HG03103 (cell line): ENCODE measurements at regions not wholly inside any gene's neighbourhood (a gene's known extent, or its start where the extent isn't known, plus 50 kb on each side); places are given as distances from the start of the nearest gene placed in this dataset.

Experiments
- ATAC-seq: cut with Tn5 transposase; IDR thresholded peaks from one replicate; pipeline ENCODE4 v1.9.1; 2021; ENCODE audit warnings: low read depth; ENCODE audit not compliant: unreplicated experiment

GRCh38 chr2:41913921-41914609 lies 133.8 kb upstream of the PKDCC start:
- no peak for ATAC-seq

GRCh38 chr2:41914936-41915335 lies 132.9 kb upstream of the PKDCC start:
- no peak for ATAC-seq

GRCh38 chr2:41916177-41916576 lies 131.6 kb upstream of the PKDCC start:
- no peak for ATAC-seq

- ATAC-seq = no peak
These were observed 130.2 kb upstream of the PKDCC start for GRCh38 chr2:41917587-41917986.

- ATAC-seq = no peak
These were observed 128.7 kb upstream of the PKDCC start for GRCh38 chr2:41919135-41919534.

DNA sequence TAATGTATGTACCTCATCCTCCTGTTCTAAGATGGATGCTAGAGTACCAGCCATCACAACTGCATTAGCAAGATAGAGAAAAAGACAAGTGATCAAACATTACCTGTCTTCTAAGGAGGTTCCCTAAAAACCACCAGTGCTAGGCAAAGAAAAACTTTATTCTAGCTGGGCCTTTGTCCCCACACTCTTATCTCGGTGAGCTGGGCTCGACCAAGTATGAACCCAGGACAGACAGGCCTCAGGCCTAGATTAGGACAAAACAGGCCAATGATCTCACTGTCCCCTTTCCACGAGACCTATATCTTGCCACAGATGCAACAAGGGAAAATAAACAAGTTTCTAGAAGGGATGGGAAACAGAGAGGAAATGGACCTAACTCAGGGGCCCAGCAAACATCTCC lies 127.6 kb upstream of the PKDCC start:
- no peak for ATAC-seq

GRCh38 chr2:41920812-41921211 lies 127.0 kb upstream of the PKDCC start:
- ATAC-seq = no peak

DNA sequence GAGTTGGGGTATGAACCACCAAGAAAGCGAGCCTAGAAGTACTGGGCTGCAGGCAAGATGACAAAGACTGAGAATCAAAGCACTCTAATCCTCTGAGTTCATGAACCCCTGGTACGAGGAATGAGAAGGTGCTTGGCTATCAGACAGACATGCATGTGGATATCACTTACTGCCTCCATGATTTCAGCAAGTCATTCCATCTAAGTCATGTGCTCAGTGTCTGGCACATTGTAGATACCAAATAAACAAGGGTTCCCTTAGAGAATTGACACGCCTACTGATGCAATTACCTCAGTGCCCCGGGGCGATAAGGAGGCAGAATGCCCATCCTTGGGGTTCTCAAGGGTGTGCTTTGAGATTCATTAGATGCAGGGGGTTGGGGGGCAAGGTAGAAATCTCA lies 125.6 kb upstream of the PKDCC start:
- no peak for ATAC-seq

- ATAC-seq = no peak
These were observed 124.5 kb upstream of the PKDCC start for GRCh38 chr2:41923156-41923786.

GRCh38 chr2:41924024-41924423 lies 123.8 kb upstream of the PKDCC start:
- ATAC-seq = no peak

DNA sequence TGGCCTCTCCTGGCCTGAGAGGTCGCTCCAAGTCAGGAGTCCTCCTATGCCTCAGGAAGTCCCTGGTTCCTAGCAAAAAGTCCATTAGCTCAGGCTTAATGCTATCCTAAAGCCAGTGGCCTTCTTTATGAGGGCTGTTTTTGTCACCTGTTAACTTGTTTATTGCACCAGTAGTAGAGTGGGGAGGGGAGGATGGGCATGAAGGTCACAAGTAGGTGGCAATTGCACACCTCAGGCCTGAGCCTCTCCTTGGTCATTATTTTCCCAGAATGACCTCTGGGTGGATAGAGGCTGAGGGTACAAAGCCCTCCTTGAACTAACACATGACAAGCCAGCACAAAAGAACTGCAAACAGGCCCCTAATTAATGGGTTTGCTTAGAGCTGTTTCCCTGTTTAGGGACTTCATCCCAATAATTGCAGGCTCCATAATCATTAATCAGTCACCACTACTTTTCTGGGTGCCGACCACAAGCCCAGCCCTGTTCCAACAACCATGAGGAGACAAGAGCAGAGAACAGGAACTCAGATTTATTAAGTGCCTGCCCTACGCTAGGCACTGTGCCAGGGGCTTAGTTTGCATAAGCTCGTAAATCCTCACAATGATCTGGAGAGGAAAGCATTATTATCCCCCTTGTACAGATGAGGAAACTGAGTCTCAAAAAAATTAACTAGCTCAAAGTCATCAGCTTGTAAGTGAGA lies 123.0 kb upstream of the PKDCC start:
- ATAC-seq = no peak

GRCh38 chr2:41925712-41926111 lies 122.1 kb upstream of the PKDCC start:
- no peak for ATAC-seq

- no peak for ATAC-seq
These were observed 120.9 kb upstream of the PKDCC start for GRCh38 chr2:41926614-41927580.

- ATAC-seq = no peak
These were observed 120.1 kb upstream of the PKDCC start for GRCh38 chr2:41927581-41928264.

DNA sequence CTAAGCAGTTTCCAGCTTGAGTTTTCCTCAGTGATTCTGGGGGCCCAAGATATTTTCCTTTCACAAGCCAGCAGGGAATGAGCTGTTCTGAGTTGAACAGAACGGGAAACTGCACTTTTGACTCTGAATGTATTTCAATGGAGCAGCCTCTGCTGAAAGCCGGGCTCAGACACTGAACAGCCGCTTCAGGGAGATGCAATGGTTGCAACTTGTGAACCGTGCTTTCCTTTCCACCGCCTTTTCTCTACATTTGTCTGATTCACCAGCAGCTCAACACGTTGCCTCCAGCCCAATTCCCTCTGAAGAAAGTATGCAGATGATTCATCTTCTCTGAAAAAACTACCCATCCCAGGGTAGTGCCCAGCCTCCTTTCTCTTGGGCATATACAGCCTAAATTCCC lies 119.3 kb upstream of the PKDCC start:
- no peak for ATAC-seq

DNA sequence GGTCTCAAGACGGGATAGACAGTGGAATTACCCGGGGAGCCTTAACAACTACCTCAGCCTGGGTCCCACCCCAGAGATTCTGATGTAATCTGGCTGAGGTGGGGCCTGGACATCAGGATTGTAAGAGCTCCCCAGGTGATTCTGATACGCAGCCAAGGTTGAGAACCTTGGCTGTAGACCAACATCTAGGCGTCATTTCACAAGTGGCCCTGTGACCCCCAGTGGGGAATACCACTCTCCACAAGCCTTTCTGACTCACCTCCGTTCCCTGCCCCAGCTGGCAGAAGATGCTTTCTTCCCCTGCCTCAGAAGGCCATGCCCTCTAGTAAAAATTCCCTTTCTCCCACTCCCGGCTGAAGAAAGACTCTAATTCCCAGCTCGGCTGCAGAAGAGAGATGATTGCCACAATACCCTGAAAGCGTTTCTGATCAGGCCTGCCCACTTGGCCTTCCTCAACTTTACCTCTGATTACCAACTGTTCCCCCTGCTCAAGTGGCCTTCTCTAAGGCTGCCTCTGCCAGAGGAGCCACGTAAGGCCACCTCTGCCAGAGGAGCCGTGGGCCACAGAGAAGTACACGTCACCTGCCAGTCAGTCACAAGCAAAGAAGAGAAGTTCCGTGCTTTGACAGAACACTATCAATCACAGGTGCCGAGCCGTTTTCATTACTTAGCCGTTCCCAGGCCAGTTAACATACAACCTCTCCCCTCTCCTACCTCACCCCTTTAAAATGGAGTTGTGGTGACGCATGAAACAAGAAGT lies 116.8 kb upstream of the PKDCC start:
- ATAC-seq = no peak

DNA sequence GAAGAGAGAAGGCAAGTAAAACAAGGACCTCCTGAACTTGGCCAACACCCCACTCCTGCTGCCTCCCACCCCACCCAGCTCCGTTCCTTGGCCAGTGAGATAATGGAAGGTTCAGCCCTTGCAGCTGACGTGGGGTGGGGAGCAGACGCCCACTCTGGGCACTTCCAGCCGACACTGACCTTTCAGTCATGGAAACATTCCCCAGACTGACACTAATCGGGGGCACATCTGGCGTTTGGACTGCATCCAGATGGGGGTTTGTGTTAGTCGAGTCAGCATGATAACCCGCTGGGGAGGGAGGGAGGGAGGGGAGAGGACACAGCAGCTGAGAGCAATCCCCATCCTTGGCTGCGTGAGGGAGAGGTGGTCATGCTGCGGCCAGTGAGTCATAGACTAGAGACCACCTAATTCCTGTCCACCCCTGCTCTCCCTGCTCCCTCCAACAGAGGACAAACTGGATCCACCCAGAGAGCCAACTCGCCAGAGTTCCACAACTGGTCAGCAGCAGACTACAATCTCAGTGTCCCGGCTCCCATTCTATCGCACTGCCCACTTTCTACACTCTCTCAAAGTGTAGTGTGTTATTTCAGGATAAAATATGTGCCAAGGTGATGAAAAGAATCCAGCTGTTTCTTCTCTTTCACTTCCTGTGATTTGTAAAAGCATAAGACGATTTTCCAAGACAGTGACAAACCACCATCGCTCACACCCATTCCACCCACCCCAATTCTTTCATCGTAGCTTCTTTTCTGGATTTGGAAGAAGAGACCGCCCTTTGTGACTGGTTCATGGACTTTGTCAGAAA lies 115.4 kb upstream of the PKDCC start:
- ATAC-seq = no peak

DNA sequence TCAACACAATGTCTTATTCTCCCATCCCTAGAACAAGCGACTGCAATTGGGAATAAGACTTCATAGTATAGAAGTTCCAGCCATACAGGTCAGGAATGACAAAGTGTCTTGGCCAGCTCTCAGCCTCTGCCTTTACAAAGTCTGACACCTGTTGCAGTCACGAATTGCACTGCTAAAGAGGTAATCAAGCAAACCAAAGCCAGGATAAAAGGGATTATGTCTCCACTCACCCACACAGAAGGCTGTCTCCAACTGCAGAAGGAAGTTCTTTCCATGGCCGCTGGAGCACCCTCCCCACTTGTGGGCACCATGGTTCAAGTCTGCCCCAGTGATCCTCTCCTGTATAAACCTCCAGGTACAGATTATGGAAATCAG lies 114.8 kb upstream of the PKDCC start:
- no peak for ATAC-seq
